NCI-H2029 (cell line): ENCODE measurements at regions not wholly inside any gene's neighbourhood (a gene's known extent, or its start where the extent isn't known, plus 50 kb on each side); places are given as distances from the start of the nearest gene placed in this dataset.

Experiments
- DNase-seq: peaks from one replicate; lab custom pipeline; 2025; lab: John Stamatoyannopoulos, UW

GRCh38 chr7:371119-371778, 81.3 kb downstream of the FOXL3 start:
- no peak for DNase-seq

DNA sequence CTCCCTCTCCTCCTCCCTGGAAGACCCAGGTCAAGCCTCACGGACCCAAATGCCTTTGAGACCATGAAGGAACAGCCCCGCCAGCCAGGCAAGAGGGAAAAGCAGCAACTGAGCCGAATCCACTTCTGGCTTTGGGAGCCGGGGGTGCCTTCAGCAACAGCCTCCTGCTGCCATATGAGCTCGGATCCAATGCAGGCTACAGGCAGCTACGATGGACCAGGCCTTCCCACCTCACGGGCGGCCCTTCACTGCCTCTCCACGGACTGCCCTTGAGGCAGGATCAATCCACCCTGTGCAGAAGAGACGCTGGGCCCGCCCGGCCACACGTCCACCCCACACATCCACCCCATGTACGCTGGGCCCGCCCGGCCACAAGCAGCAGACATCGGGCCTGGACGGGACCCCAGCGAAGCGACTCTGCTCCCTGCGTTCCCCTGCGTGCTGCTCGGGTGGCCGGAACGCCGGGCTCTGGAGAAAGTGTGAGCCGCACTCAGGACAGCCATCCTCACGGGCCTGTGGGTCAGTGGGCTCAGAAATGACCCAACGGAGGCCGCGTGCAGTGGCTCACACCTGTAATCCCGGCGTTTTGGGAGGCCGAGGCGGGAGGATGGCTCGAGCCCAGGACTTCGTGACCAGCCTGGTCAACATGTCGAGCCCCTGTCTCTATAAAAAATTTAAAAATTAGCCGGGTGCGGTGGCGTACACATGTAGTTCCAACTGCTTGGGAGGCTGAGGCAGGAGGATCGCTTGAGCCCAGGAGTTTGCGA, 82.0 kb downstream of the FOXL3 start:
- DNase-seq, result no peak

GRCh38 chr7:372546-372931, 82.6 kb downstream of the FOXL3 start:
- no peak for DNase-seq

DNA sequence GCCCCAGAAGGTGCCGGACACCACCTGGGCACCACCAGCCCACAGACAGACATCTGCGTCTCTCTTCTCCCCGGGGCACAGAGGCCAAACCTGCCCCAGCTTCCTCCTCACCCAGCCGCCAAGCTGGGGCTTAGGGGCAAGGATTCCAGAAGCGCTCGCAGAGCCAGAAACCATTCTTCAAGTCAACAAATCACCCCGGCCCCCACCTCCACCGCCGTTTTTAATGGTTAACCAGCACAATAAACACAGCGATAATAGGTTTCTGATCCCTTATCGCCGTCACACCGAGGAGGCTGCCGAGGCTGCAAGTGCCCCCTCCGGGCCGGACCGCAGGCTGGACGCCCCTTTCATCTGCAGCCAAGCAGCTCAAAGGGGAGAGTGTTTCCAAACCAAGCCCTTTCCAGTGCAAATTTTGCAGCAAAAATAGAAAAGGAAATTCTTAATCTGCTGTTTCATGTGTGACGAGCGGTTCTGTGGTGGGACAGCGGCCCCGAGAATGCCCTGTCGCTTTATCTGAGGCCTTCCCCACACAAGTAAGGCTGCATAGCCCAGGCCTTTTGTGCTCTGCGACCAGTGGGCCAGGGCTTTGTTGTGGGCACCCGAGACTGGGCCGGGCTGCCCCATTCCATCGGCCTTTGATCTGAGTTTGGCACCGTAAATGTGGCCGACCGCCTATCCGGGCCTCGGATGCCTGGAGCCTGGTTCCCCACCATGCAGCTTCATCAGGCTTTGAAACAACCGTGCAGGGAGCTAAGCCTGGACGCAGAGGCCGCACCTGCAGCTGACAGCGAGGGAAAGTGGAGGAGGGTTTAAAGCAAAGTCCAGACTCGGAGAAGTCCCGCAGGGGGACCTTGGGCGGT, 83.2 kb downstream of the FOXL3 start:
- DNase-seq, result no peak

DNA sequence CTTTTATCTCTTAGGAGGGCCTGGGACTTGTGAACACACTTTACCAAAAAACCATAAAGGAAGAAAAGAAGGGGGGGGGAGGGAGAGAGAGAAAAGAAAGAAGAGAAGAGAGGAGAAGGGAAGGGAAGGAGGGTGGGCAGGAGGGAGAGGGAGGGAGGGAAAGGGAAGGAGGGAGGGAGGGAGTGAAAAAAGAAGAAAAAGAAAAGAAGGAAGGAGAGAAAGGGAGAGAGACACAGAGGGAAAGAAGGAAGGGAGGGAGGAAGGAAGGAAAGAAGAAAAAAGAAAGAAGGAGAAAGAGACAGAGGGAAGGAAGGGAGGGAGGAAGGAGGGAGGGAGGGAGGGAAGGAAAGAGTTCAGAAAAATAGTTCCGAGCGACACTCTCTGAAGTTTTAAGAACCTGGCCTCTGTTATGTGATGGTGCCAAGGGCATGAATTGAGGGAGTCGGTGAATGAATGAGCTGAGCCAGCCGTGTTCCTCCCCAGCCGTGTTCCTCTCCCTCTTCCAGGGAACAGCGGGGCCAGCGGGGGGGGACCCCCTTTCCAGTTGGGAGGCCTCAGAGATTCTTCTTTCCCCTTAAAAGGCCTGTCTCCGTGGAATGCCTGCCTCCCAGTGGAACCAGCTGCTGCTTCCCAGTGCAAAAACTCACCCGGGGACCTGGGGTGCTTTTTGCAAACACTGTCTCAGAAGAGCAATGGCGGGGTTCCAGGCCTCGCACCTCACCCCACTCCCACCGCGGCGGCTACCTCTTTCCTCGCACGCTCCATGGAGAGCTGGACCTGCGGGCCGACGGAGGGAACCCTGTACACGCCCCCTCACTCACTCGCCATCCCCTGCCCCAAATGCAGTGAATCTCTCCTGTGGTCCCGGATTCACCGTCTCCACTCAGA, 84.1 kb downstream of the FOXL3 start:
- no peak for DNase-seq

DNA sequence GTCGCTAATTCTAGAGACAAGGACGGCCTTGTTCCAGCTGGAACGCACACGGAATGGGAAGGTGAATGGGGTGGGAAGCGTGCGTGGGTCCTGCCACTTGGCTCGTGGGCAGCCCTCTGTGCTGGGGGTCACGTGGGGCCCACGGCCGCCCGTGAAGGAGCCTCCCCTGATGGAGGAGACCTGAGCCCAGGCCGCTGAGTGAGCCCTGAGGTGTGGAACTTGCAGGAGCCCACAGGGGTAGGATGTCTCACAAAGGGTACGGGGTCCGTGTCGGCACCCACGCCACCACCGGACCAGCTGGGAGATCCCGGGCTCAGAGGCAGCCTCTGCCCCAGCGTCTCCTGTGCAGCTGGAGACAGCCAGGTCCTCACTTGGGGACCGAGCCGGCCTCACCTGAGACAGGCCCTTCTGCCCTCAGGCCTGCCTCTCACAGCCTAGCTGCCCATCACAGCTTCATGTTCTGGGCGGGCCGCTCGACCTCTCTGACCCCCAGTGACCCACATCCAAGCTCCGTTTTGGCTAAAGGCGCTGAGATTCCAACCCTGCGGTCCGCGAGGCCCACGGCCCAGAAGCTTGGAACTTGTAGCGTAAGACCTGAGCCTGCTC, 84.8 kb downstream of the FOXL3 start:
- DNase-seq, result no peak

- DNase-seq, result no peak
Observed at GRCh38 chr7:375321-375831, 85.4 kb downstream of the FOXL3 start.

GRCh38 chr7:375901-376305, 85.9 kb downstream of the FOXL3 start:
- no peak for DNase-seq

- no peak for DNase-seq
Observed at GRCh38 chr7:376306-377079, 86.5 kb downstream of the FOXL3 start.

DNA sequence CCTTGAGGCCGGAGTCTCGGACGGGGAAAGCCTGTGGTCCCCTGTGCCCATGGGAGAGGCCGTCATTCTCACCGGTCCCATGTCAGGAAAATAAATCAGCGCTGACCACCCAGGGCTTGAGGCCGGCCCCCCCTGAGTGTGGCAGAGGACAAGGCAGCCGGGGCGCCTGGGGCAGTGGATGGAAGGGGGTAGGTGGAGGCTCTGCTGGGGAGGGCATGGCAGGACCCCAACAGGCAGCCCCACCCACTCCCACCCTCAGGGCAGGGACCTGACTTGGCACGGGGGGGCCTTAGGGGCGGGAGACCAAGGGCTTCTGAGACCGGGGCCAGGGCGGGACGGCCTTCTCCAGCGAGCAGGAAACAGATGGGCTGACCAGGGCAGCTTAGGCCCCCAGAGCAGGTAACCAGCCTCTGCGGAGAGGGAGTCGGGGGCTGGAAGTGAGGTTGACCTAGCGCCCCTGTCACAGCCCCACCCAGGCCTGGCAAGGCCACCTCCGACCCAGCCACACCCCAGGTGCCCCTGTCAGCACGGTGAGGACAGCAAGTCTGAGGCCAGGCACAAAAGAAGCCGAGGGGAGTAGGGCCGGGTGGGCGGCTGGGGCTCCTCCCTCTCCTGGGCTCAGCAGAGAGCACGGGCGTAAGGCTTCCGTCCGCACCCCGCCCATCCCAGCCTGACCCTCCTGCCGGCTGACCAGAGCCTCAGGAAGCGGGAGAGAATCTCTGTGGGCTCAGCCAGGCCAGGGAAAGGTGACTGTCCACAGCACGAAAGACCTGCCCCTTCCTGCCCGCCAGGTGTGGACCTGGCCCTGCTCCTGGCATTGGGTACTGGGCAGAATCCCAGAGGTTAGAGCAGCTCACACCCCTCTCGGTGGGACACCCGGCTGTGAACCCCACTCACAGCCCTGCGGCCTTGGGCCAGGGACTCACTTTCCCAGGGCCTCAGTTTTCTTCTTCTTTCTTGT, 87.4 kb downstream of the FOXL3 start:
- no peak for DNase-seq

DNA sequence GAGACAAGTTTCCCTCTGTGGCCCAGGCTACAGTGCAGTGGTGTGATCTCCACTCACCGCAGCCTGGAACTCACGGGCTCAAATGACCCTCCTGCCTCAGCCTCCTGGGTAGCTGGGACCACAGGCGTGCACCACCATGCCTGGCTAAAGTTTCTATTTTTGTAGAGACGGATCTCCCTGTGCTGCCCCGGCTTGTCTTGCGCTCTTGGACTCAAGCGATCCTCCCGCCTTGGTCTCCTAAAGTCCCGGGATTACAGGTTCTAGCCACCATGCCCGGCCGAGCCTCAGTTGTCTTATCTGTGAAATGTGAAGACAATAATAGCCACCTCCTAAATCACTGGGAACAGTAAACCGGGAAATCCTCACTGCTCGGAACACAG, 88.1 kb downstream of the FOXL3 start:
- DNase-seq, result no peak

DNA sequence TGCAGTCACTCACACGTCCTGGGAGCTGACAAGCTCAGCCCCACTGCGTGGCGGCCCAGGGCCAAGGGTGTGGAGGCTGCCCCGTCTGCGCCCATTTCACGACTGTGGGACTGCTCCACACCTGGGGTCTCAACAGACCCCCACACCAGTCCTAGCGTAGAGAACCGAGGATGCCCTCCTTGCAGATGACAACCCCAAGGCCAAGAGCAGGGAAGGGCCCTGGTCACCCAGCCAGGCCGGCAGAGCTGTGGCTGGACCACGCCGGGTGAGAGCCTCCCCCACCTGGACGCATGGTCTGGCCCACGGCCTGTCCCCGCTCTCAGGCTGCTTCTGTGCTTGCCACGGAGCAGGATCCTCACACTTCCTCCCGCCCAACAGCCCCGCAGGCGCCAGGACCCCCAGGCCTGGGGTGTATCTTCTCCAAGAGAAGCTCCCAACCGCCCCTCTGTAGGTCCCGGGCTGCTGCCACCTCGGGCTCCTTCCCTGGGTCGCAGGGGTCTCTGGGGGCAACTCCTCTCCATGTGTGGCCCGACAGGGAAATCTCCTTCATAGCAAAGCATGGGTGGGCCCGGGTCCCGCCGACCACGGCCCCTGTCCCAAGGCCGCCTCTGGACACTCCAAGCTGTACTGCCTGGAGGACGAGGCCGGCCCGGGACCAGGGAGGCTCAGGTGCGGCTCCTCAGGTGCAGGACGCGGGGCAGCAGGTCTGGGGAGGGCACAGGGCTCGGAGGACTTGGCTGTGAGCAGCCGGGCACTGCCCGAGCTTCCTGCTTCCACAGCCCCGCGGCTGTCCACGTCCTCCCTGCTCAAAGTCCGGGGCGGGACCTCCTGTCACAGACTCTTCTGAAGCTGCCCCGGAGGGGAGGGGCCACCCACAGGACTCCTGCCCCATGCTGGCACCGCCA, 88.8 kb downstream of the FOXL3 start:
- no peak for DNase-seq

GRCh38 chr7:379456-380138, 89.6 kb downstream of the FOXL3 start:
- DNase-seq, result no peak

- no peak for DNase-seq
Observed at GRCh38 chr7:380139-380485, 90.1 kb downstream of the FOXL3 start.

DNA sequence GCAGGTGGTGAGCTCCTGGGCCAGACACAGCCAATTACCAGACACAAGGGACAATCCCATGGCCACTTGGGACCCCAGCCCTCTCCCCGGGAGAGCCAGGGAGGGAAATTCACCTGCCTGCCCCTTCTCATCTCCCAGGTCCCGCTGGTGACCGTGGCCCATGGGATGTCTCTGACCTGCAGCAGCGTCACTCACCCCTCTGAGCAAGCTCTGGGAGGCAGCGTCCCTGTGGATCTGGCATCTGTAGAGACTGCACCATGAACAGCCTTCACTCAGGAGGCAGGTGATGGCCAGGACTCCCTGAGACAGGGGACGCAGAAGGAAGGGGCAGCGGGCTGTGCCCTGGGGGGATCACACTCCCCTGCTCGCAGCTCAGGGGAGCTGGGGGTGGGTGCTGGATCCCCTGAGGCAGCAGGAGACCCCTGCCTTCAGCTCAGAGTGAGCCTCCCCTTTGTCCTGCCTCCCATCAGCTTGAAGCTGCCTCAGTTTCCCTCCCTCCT, 90.8 kb downstream of the FOXL3 start:
- DNase-seq, result no peak

DNA sequence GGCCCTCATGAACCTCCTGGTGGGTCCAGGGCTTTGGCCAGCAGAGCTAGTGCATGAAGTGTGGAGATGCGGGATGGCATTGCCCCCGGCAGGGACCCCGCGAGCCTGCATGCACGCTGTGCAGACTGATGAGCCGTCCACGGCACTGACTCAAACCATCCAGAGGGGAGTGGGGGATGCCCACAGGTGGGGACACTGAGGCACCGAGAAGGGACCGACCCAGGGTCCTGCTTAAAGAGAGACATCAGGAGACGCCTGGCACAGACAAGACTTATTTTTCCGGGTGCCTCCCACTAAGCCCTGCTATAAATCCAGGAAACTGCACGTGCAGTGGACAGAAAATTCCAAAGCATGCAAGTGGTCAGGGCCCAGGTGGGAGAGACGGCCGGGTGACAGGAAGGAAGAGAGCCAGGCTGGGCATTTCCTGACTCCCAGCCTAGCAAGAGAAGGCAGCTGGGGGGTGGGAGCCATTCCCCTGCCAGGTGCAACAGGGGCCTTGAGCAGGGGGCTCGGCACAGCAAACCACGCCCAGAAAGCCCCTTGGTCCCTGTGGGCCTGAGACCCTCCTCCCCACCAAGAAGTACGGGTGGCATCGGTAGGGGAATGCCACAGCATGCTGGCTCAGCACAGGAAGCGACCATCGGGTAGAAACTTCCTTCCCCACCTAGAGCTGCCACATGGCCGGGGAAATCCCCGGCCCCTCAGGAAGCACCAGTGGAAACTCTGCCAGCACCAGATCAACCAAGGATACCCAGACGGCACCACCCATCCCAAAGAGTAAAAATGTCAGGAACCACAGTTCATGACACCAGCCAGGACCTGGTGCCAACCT, 91.5 kb downstream of the FOXL3 start:
- DNase-seq, result no peak

DNA sequence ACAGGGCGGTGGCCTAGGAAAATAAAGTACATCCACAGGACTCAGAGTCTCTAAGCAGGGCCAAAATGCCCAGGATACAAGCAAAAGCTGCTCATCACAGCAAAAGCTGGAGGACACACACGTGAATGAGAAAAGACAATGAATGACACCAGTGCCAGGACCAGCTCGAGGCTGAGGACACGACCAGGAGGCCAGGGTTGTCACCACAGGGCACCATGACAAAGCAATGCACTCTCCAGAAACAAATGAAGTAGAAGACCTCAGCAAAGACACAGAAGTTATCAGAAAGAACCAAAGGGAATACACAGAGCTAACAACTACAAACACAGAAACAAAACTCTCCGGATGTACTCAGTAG, 92.1 kb downstream of the FOXL3 start:
- no peak for DNase-seq
